Sigmoid colon (tissue), 4 donors: ENCODE measurements at regions not wholly inside any gene's neighbourhood (a gene's known extent, or its start where the extent isn't known, plus 50 kb on each side); places are given as distances from the start of the nearest gene placed in this dataset.

Experiments used
- CTCF ChIP-seq, 4 experiments: fragments of 450-650 bp in 3 of 4; fragments of 200-600 bp in 1 of 4; IDR thresholded peaks; one replicate each; pipeline ENCODE4 v1.5.1; 2016 to 2019; ENCODE audit warnings: antibody characterized with exemption in 4 of 4, mild to moderate bottlenecking in 3 of 4, moderate library complexity in 2 of 4
- EP300 ChIP-seq, 4 donors: sonication (generic); formaldehyde crosslinking; IDR thresholded peaks; one replicate each; pipeline ENCODE4 v1.6.1; 2017; ENCODE audit warnings: antibody characterized with exemption in 4 of 4
- POLR2A ChIP-seq, 2 donors: fragments of 450-650 bp; IDR thresholded peaks; one replicate each; pipeline ENCODE4 v1.6.1; 2016; ENCODE audit warnings: antibody characterized with exemption in 2 of 2, mild to moderate bottlenecking in 2 of 2, moderate library complexity in 2 of 2
- POLR2AphosphoS5 ChIP-seq, 4 donors: sonication (generic); formaldehyde crosslinking; IDR thresholded peaks; one replicate each; pipeline ENCODE4 v1.6.1; 2017; ENCODE audit warnings: antibody characterized with exemption in 4 of 4

GRCh38 chr3:25229586-25229985 lies 198.5 kb upstream of the RARB start:
- TF ChIP-seq CTCF (IDR thresholded peaks at IDR 0.05) (no peak), EP300 (IDR thresholded peaks at IDR 0.05) (no peak), POLR2A (IDR thresholded peaks at IDR 0.05) (no peak), POLR2AphosphoS5 (IDR thresholded peaks at IDR 0.05) (no peak)
